OCI-LY1 (cell line): ENCODE measurements at regions not wholly inside any gene's neighbourhood (a gene's known extent, or its start where the extent isn't known, plus 50 kb on each side); places are given as distances from the start of the nearest gene placed in this dataset.
"Not testable (repeated sequence)": the region's sequence is repeated elsewhere in the genome, so short reads cannot be mapped to it uniquely, and the experiment has no call there.

Experiments
- H2AFZ ChIP-seq: fragments of 200-600 bp; sonication (generic), shearing (Covaris generic); 2 replicates; pipeline ENCODE4 v1.6.0; 2014; ENCODE audit warnings: antibody characterized with exemption, mild to moderate bottlenecking, low read length
- H3F3A ChIP-seq: fragments of 200-600 bp; sonication (generic), shearing (Covaris generic); 2 replicates; pipeline ENCODE4 v1.6.0; 2014; ENCODE audit warnings: mild to moderate bottlenecking, antibody characterized with exemption, low read length, moderate library complexity; ENCODE audit not compliant: insufficient read depth
- H3K27ac ChIP-seq: fragments of 200-600 bp; sonication (generic); 2 replicates; pipeline ENCODE4 v1.5.1; 2014; ENCODE audit warnings: low read length, mixed run types, mild to moderate bottlenecking, low read depth; ENCODE audit not compliant: poor library complexity, severe bottlenecking
- H3K27me3 ChIP-seq: fragments of 200-600 bp; sonication (generic); 2 replicates; pipeline ENCODE4 v1.6.0; 2014; ENCODE audit warnings: antibody characterized with exemption, mild to moderate bottlenecking, low read length, moderate library complexity; ENCODE audit not compliant: insufficient read depth
- H3K36me3 ChIP-seq: fragments of 200-600 bp; sonication (generic); 2 replicates; pipeline ENCODE4 v1.6.1; 2014; ENCODE audit warnings: mild to moderate bottlenecking, antibody characterized with exemption, low read length, moderate library complexity, mixed read lengths; ENCODE audit not compliant: insufficient read depth
- H3K4me1 ChIP-seq: fragments of 200-600 bp; sonication (generic); 2 replicates; pipeline ENCODE4 v1.5.1; 2014; ENCODE audit warnings: mild to moderate bottlenecking, low read length, moderate library complexity; ENCODE audit not compliant: insufficient read depth, severe bottlenecking
- H3K4me2 ChIP-seq: fragments of 200-600 bp; sonication (generic), shearing (Covaris generic); 2 replicates; pipeline ENCODE4 v1.6.1; 2014; ENCODE audit warnings: low read length
- H3K4me3 ChIP-seq: fragments of 200-600 bp; sonication (generic); 2 replicates; pipeline ENCODE4 v1.5.1; 2014; ENCODE audit warnings: low read length, low read depth, mild to moderate bottlenecking, mixed read lengths; ENCODE audit not compliant: poor library complexity, severe bottlenecking
- H3K79me2 ChIP-seq: fragments of 200-600 bp; shearing (Covaris generic); 2 replicates; pipeline ENCODE4 v1.6.1; 2016; ENCODE audit warnings: mixed run types, low read length, mixed read lengths; ENCODE audit not compliant: insufficient read depth
- H3K9ac ChIP-seq: fragments of 200-600 bp; sonication (generic), shearing (Covaris generic); 2 replicates; pipeline ENCODE4 v1.6.1; 2014; ENCODE audit warnings: mild to moderate bottlenecking, low read length, mixed read lengths
- H3K9me2 ChIP-seq: fragments of 200-600 bp; sonication (generic), shearing (Covaris generic); 2 replicates; pipeline ENCODE4 v1.6.1; 2014; ENCODE audit warnings: low read depth, mild to moderate bottlenecking, low read length, mixed read lengths
- H3K9me3 ChIP-seq: fragments of 200-600 bp; shearing (Covaris generic); 2 replicates; pipeline ENCODE4 v1.6.1; 2014; ENCODE audit warnings: low read length, mixed read lengths
- H4K20me1 ChIP-seq: fragments of 200-600 bp; sonication (generic), shearing (Covaris generic); 2 replicates; pipeline ENCODE4 v1.6.0; 2016; ENCODE audit warnings: mild to moderate bottlenecking, low read length; ENCODE audit not compliant: insufficient read depth
- EZH2 ChIP-seq: fragments of 200-600 bp; sonication (generic), shearing (Covaris generic); IDR thresholded peaks from 2 replicates; pipeline ENCODE4 v1.8.0; 2017; ENCODE audit warnings: borderline replicate concordance, mixed run types, mild to moderate bottlenecking, antibody characterized with exemption, low read length, moderate library complexity, mixed read lengths
- TF ChIP-seq, protein P1 (sequence below): fragments of 200-600 bp; sonication (generic), shearing (Covaris generic); IDR thresholded peaks from 2 replicates; pipeline ENCODE4 v1.5.1; 2017; ENCODE audit warnings: mild to moderate bottlenecking, antibody characterized with exemption, low read length, moderate library complexity, mixed read lengths

DNA sequence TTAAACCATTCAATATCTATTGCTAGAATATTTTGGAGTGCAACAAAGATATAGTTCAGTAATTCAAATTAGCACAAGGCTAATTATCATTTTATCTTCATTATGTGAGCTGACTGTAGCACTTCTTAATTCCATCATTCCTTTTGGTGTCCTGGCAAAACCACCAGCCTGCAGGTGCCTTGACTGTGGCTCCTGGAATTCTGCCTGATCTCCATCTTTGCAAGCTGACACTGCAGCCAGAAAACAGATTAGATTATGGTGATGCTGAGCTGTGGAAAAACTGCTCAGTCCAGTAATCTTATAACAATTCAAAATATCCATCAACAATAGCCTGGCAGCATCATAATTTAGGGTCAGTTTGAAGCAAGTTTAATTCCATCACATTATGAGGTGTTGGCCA, 919.5 kb downstream of the DTWD2 start:
- H3K9me3 ChIP-seq: no peaks in the 10 kb centered on the region
- TF ChIP-seq, protein P1, sequence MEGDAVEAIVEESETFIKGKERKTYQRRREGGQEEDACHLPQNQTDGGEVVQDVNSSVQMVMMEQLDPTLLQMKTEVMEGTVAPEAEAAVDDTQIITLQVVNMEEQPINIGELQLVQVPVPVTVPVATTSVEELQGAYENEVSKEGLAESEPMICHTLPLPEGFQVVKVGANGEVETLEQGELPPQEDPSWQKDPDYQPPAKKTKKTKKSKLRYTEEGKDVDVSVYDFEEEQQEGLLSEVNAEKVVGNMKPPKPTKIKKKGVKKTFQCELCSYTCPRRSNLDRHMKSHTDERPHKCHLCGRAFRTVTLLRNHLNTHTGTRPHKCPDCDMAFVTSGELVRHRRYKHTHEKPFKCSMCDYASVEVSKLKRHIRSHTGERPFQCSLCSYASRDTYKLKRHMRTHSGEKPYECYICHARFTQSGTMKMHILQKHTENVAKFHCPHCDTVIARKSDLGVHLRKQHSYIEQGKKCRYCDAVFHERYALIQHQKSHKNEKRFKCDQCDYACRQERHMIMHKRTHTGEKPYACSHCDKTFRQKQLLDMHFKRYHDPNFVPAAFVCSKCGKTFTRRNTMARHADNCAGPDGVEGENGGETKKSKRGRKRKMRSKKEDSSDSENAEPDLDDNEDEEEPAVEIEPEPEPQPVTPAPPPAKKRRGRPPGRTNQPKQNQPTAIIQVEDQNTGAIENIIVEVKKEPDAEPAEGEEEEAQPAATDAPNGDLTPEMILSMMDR: no peak
- TF ChIP-seq EZH2: no peak

DNA sequence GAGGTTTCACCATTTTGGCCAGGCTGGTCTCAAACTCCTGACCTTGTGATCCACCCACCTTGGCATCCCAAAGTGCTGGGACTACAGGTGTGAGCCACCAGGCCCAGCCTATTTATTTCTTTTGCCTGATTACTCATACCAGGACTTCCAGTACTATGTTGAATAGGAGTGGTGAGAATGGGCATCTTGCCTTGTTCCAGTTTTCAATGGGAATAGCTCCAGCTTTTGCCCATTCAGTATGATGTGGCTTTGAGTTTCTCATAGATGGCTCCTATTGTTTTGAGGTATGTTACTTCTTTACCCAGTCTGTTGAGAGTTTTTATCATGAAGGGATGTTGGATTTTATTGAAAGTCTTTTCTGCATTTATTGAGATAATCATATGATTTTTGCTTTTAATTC, 924.5 kb downstream of the DTWD2 start:
- H3K27me3 ChIP-seq, H4K20me1 ChIP-seq, H3K9ac ChIP-seq, H3K4me2 ChIP-seq, H3K4me1 ChIP-seq, H3K9me3 ChIP-seq, H3K9me2 ChIP-seq, H3K27ac ChIP-seq, H3K36me3 ChIP-seq, H3F3A ChIP-seq, H2AFZ ChIP-seq, H3K4me3 ChIP-seq, H3K79me2 ChIP-seq: not testable (repeated sequence)

More for the DNA sequence above, 919.5 kb downstream of the DTWD2 start:
- H3K4me1 ChIP-seq: no peaks in the 10 kb centered on the region
- H3K4me2 ChIP-seq: no peak overlapping the region
- no peak overlapping the region for H3K27ac ChIP-seq
- no peaks in the 10 kb centered on the region for H3K79me2 ChIP-seq
- H4K20me1 ChIP-seq: no peaks in the 10 kb centered on the region
- no peaks in the 10 kb centered on the region for H3F3A ChIP-seq
- no peaks in the 10 kb centered on the region for H3K9me2 ChIP-seq
- no peak overlapping the region for H3K4me3 ChIP-seq
- H3K27me3 ChIP-seq: no peaks in the 10 kb centered on the region
- H2AFZ ChIP-seq: no peak overlapping the region
- H3K9ac ChIP-seq: no peak overlapping the region
- no peaks in the 10 kb centered on the region for H3K36me3 ChIP-seq

DNA sequence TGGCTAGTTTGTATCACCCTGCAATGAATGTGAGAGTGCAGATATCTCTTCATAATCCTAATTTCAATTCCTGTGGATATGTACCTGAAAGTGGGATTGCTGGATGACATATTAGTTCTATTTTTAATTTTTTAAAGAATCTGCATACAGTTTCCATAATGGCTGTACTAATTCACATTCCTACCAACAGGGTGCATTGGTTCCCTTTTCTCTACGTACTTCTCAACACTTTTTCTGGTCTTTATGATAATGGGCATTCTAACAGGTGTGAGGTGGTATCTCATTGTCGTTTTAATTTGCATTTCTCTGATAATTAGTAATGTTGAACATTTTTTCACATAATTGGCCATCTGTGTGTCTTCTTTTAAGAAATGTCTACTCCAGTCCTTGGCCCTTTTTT, 927.5 kb downstream of the DTWD2 start:
- H3K9ac ChIP-seq: no peak overlapping the region
- H3K4me2 ChIP-seq: no peak overlapping the region
- H3K27ac ChIP-seq: no peak overlapping the region
- TF ChIP-seq, protein P1: no peak
- no peak for TF ChIP-seq EZH2
- H3K9me2 ChIP-seq: no peaks in the 10 kb centered on the region
- no peaks in the 10 kb centered on the region for H3K9me3 ChIP-seq
- no peaks in the 10 kb centered on the region for H4K20me1 ChIP-seq
- no peak overlapping the region for H3K4me3 ChIP-seq
- H2AFZ ChIP-seq: no peak overlapping the region
- H3K36me3 ChIP-seq: no peaks in the 10 kb centered on the region
- H3F3A ChIP-seq: no peaks in the 10 kb centered on the region
- H3K27me3 ChIP-seq: no peaks in the 10 kb centered on the region
- no peaks in the 10 kb centered on the region for H3K4me1 ChIP-seq
- no peaks in the 10 kb centered on the region for H3K79me2 ChIP-seq

DNA sequence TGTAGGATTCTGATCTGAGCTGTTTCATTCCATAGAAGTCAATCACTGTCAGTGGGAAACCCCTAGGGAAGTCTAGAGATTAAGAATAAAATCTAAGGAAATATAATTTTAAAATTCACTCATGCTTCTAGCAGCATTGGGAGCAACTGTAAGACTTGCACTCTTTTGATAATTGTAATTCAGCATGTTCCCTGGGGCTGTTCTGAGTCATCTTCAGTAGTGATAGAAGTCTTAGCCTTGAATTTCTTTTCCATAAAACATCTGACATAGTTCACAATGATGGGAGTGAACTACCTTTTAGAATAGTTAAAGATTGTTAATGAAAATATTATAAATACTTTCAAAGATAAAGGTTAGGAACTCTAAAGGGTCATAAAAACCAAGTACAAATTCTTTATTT, 935.8 kb downstream of the DTWD2 start:
- Histone ChIP-seq H3K36me3 (no peaks in the 10 kb centered on the region), H3K27me3 (no peaks in the 10 kb centered on the region), H3K27ac (no peak overlapping the region), H3K4me3 (no peak overlapping the region), H3F3A (no peaks in the 10 kb centered on the region), H4K20me1 (no peaks in the 10 kb centered on the region), H3K9me3 (0 out of 2 replicates have a peak, but pooled peaks cover 3% of the 10 kb centered on the region), H3K79me2 (no peaks in the 10 kb centered on the region), H3K9ac (no peak overlapping the region), H2AFZ (no peak overlapping the region), H3K9me2 (peaks cover 2% of the 10 kb centered on the region; the same call in 1 of the 2 replicates), H3K4me2 (no peak overlapping the region), H3K4me1 (no peaks in the 10 kb centered on the region)
- no peak for TF ChIP-seq EZH2
- TF ChIP-seq, protein P1: no peak
